OCI-LY7 (cell line): ENCODE measurements at regions not wholly inside any gene's neighbourhood (a gene's known extent, or its start where the extent isn't known, plus 50 kb on each side); places are given as distances from the start of the nearest gene placed in this dataset.

Experiments
- BruUV-seq: library from RNA; stranded (reverse); fragments of 400-500 nt; replicated peaks from 2 replicates; lab custom pipeline; 2021; lab: Mats Ljungman, UMichigan
- CTCF ChIA-PET: fragments of 300-600 bp; sonication (Branson Sonifier 250); formaldehyde crosslinking; loops from one replicate; lab custom pipeline; 2022; ENCODE audit warnings: antibody characterized with exemption; ENCODE audit not compliant: unreplicated experiment; lab: Charles Lee
- POLR2A ChIA-PET: fragments of 300-600 bp; sonication (Branson Sonifier 250); formaldehyde crosslinking; loops from one replicate; lab custom pipeline; 2022; ENCODE audit warnings: antibody characterized with exemption; lab: Charles Lee
- DNase-seq: peaks from one replicate; pipeline ENCODE4 v3.0.0-alpha.2; 2015; ENCODE audit warnings: low spot score
- H2AFZ ChIP-seq: fragments of 200-600 bp; sonication (generic), shearing (Covaris generic); 2 replicates; pipeline ENCODE4 v1.6.1; 2014; ENCODE audit warnings: mild to moderate bottlenecking, antibody characterized with exemption, low read length, moderate library complexity
- H3K27ac ChIP-seq: fragments of 200-600 bp; sonication (generic); 2 replicates; pipeline ENCODE4 v1.5.1; 2014; ENCODE audit warnings: mixed run types, low read depth, mild to moderate bottlenecking, moderate library complexity, low read length, inconsistent platforms; ENCODE audit not compliant: poor library complexity, severe bottlenecking
- H3K36me3 ChIP-seq: fragments of 200-600 bp; sonication (generic); 2 replicates; pipeline ENCODE4 v1.6.1; 2014; ENCODE audit warnings: mild to moderate bottlenecking, antibody characterized with exemption, low read length, moderate library complexity, mixed read lengths; ENCODE audit not compliant: insufficient read depth
- H3K4me1 ChIP-seq: fragments of 200-600 bp; sonication (generic); 2 replicates; pipeline ENCODE4 v1.5.1; 2014; ENCODE audit warnings: mild to moderate bottlenecking, low read length; ENCODE audit not compliant: insufficient read depth, poor library complexity, severe bottlenecking
- H3K4me2 ChIP-seq: fragments of 200-600 bp; sonication (generic); 2 replicates; pipeline ENCODE4 v1.6.1; 2014; ENCODE audit warnings: mild to moderate bottlenecking, low read length
- H3K4me3 ChIP-seq: fragments of 200-600 bp; sonication (generic); 2 replicates; pipeline ENCODE4 v1.5.1; 2014; ENCODE audit warnings: mild to moderate bottlenecking, low read depth, low read length; ENCODE audit not compliant: poor library complexity, severe bottlenecking
- H3K79me2 ChIP-seq: fragments of 200-600 bp; sonication (generic); 2 replicates; pipeline ENCODE4 v1.6.1; 2016; ENCODE audit warnings: low read depth, mild to moderate bottlenecking, low read length, moderate library complexity, mixed read lengths; ENCODE audit not compliant: insufficient read depth
- H3K9me2 ChIP-seq: fragments of 200-600 bp; sonication (generic); 2 replicates; pipeline ENCODE4 v1.6.1; 2016; ENCODE audit warnings: mild to moderate bottlenecking, low read length, mixed read lengths; ENCODE audit not compliant: insufficient read depth
- H3K9me3 ChIP-seq: fragments of 200-600 bp; sonication (generic); 2 replicates; pipeline ENCODE4 v1.6.1; 2014; ENCODE audit warnings: mild to moderate bottlenecking, mixed run types, low read length, mixed read lengths
- H4K20me1 ChIP-seq: fragments of 200-600 bp; sonication (generic); 2 replicates; pipeline ENCODE4 v1.6.1; 2014; ENCODE audit warnings: mild to moderate bottlenecking, antibody characterized with exemption, low read length, moderate library complexity, mixed read lengths; ENCODE audit not compliant: insufficient read depth
- EZH2phosphoT487 ChIP-seq: fragments of 200-600 bp; sonication (generic); IDR thresholded peaks from 2 replicates; pipeline ENCODE4 v1.6.1; 2018; ENCODE audit warnings: low read depth, borderline replicate concordance, mild to moderate bottlenecking, mixed run types, antibody characterized with exemption, low read length, moderate library complexity, mixed read lengths
- intact Hi-C: fragments of 100-400 bp; cut with micrococcal nuclease; formaldehyde crosslinking; loops from one replicate; pipeline ENCODE4 v1.10.0; 2022; ENCODE audit not compliant: unreplicated experiment
- TF ChIP-seq, protein P1 (sequence below): fragments of 200-600 bp; sonication (generic); conservative IDR thresholded peaks from 2 replicates; pipeline ENCODE4 v1.5.1; 2014; ENCODE audit warnings: mild to moderate bottlenecking, antibody characterized with exemption, low read length, moderate library complexity, mixed read lengths

- no peak for DNase-seq
- Histone ChIP-seq H3K4me1 (no peaks in the 10 kb centered on the region), H2AFZ (no peak overlapping the region), H3K4me3 (no peak overlapping the region), H3K36me3 (no peaks in the 10 kb centered on the region), H3K4me2 (no peak overlapping the region), H3K9me2 (no peaks in the 10 kb centered on the region), H3K27ac (no peak overlapping the region), H4K20me1 (no peaks in the 10 kb centered on the region), H3K79me2 (no peaks in the 10 kb centered on the region), H3K9me3 (0 out of 2 replicates have a peak, but pooled peaks cover 4% of the 10 kb centered on the region)
- POLR2A ChIA-PET = no interaction called here
- TF ChIP-seq, protein P1, sequence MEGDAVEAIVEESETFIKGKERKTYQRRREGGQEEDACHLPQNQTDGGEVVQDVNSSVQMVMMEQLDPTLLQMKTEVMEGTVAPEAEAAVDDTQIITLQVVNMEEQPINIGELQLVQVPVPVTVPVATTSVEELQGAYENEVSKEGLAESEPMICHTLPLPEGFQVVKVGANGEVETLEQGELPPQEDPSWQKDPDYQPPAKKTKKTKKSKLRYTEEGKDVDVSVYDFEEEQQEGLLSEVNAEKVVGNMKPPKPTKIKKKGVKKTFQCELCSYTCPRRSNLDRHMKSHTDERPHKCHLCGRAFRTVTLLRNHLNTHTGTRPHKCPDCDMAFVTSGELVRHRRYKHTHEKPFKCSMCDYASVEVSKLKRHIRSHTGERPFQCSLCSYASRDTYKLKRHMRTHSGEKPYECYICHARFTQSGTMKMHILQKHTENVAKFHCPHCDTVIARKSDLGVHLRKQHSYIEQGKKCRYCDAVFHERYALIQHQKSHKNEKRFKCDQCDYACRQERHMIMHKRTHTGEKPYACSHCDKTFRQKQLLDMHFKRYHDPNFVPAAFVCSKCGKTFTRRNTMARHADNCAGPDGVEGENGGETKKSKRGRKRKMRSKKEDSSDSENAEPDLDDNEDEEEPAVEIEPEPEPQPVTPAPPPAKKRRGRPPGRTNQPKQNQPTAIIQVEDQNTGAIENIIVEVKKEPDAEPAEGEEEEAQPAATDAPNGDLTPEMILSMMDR = no peak
- CTCF ChIA-PET = interaction anchor here (0.5 kb wide), 1 partner anchor 509 kb away, joined by 3 read pairs; no protein-coding TSS in a partner anchor
- intact Hi-C loops = no loop called here
- BruUV-seq = no TSS peak
Observed at GRCh38 chr15:26232691-26233090, 369.6 kb upstream of the ATP10A start.

DNA sequence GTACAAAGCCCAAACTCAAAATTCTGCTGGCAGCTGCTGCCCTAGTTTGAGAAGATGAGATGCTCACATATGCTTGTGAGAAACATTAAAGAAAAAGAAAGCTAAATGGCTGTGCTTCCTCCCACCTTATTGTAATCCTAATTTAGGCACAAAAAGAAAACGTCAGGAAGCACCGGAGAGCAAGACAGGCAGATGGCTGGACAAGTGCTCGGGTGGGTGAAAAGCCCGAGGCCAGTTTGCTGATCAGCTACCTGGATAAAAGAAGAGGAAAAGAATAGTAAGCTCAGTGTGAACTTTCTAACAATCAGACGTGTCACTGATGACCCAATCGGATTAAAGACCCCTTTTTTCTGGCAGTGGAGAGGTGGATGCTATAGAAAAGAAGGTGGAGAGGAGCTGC is 368.0 kb upstream of the ATP10A start:
- no peaks in the 10 kb centered on the region for H3K79me2 ChIP-seq
- no TSS peak for BruUV-seq
- POLR2A ChIA-PET = interaction anchor here (0.6 kb wide), 1 partner anchor 574 kb away, joined by 6 read pairs; no protein-coding TSS in a partner anchor

GRCh38 chr15:26224266-26224665 is 361.1 kb upstream of the ATP10A start:
- no peaks in the 10 kb centered on the region for H3K36me3 ChIP-seq
- no peaks in the 10 kb centered on the region for H3K79me2 ChIP-seq
- H2AFZ ChIP-seq = no peak overlapping the region
- intact Hi-C loops = no loop called here
- no peak for DNase-seq
- 0 out of 2 replicates have a peak, but pooled peaks cover 4% of the 10 kb centered on the region for H3K9me3 ChIP-seq
- ChIA-PET CTCF (no interaction called here), POLR2A (no interaction called here)
- BruUV-seq = no TSS peak
- H3K4me2 ChIP-seq = no peak overlapping the region
- TF ChIP-seq, protein P1 = no peak
- TF ChIP-seq EZH2phosphoT487 = no peak
- H4K20me1 ChIP-seq = no peaks in the 10 kb centered on the region
- no peak overlapping the region for H3K27ac ChIP-seq
- no peak overlapping the region for H3K4me3 ChIP-seq
- H3K4me1 ChIP-seq = no peaks in the 10 kb centered on the region
- H3K9me2 ChIP-seq = no peaks in the 10 kb centered on the region

More for the DNA sequence above, 368.0 kb upstream of the ATP10A start:
- intact Hi-C loops = no loop called here
- no peaks in the 10 kb centered on the region for H4K20me1 ChIP-seq
- no peaks in the 10 kb centered on the region for H3K4me1 ChIP-seq
- DNase-seq = no peak
- no peaks in the 10 kb centered on the region for H3K36me3 ChIP-seq
- no peak overlapping the region for H2AFZ ChIP-seq
- H3K4me2 ChIP-seq = no peak overlapping the region
- CTCF ChIA-PET = no interaction called here
- TF ChIP-seq, protein P1 = no peak
- no peak for TF ChIP-seq EZH2phosphoT487
- H3K9me3 ChIP-seq = 0 out of 2 replicates have a peak, but pooled peaks cover 4% of the 10 kb centered on the region
- H3K4me3 ChIP-seq = no peak overlapping the region
- H3K27ac ChIP-seq = no peak overlapping the region
- H3K9me2 ChIP-seq = no peaks in the 10 kb centered on the region
